B cell (primary cell): ENCODE measurements at regions not wholly inside any gene's neighbourhood (a gene's known extent, or its start where the extent isn't known, plus 50 kb on each side); places are given as distances from the start of the nearest gene placed in this dataset.

ENCODE experiments used
- ATAC-seq: fragments of 200-7000 bp; cut with Tn5 transposase; one replicate; pipeline ENCODE4 v1.10.0; 2021; ENCODE audit warnings: low read depth, mild to moderate bottlenecking, moderate number of reproducible peaks, moderate library complexity
- CTCF ChIA-PET: fragments of 350-600 bp; sonication (Branson Sonifier 250); formaldehyde crosslinking; loops from one replicate; lab custom pipeline; 2021; ENCODE audit warnings: antibody characterized with exemption, inconsistent platforms; lab: Charles Lee
- POLR2A ChIA-PET: fragments of 350-600 bp; sonication (Branson Sonifier 250); formaldehyde crosslinking; loops from one replicate; lab custom pipeline; 2021; ENCODE audit warnings: antibody characterized with exemption; lab: Charles Lee
- DNase-seq: peaks from one replicate; pipeline ENCODE4 v3.0.0; 2013
- H2AFZ ChIP-seq: 2 replicates; pipeline ENCODE4 v1.6.1; 2012; ENCODE audit warnings: mild to moderate bottlenecking, low read depth, low read length; ENCODE audit not compliant: insufficient read depth, poor library complexity, severe bottlenecking
- H3K27ac ChIP-seq, 2 donors: 1 replicate in 1 of 2; 2 replicates in 1 of 2; pipeline ENCODE4 v1.5.1; 2012 to 2013; ENCODE audit warnings: low read length in 2 of 2, mild to moderate bottlenecking in 2 of 2, moderate library complexity in 1 of 2
- H3K27me3 ChIP-seq, 4 experiments: fragments of 200-600 bp in 1 of 4; sonication (generic) in 1 of 4; replicated peaks in 1 of 4; 1 replicate in 2 of 4; 2 replicates in 2 of 4; pipeline versions ENCODE4 v1.6.1 to v1.7.0; 2013 to 2016; ENCODE audit warnings: low read length in 3 of 4, mild to moderate bottlenecking in 2 of 4, mixed read lengths in 1 of 4, moderate library complexity in 1 of 4; ENCODE audit not compliant: insufficient read depth in 4 of 4, control insufficient read depth in 3 of 4; ENCODE audit errors: control extremely low read depth in 1 of 4
- H3K36me3 ChIP-seq, 2 experiments: replicated peaks in 1 of 2; 1 replicate in 1 of 2; 2 replicates in 1 of 2; pipeline versions ENCODE4 v1.6.1 to v1.7.1; 2013; ENCODE audit warnings: low read length in 1 of 2; ENCODE audit not compliant: insufficient read depth in 2 of 2, control insufficient read depth in 1 of 2; ENCODE audit errors: control extremely low read depth in 1 of 2, extremely low read depth in 1 of 2
- H3K4me1 ChIP-seq, 2 donors: fragments of 200-600 bp in 1 of 2; sonication (generic) in 1 of 2; 1 replicate in 1 of 2; 2 replicates in 1 of 2; pipeline versions ENCODE4 v1.5.1 to v1.6.1; 2013 to 2017; ENCODE audit warnings: low read length in 2 of 2; ENCODE audit not compliant: control insufficient read depth in 2 of 2, insufficient read depth in 2 of 2
- H3K4me2 ChIP-seq: replicated peaks from 2 replicates; pipeline ENCODE3; 2012; ENCODE audit warnings: mild to moderate bottlenecking, low read depth, low read length; ENCODE audit not compliant: poor library complexity, severe bottlenecking
- H3K4me3 ChIP-seq, 5 experiments: fragments of 200-600 bp in 1 of 5; sonication (generic) in 1 of 5; 1 replicate in 3 of 5; 2 replicates in 2 of 5; pipeline versions ENCODE4 v1.5.1 to v1.7.0; 2011 to 2016; ENCODE audit warnings: low read length in 4 of 5, mild to moderate bottlenecking in 4 of 5, low read depth in 2 of 5, control low read depth in 1 of 5, moderate library complexity in 1 of 5; ENCODE audit not compliant: insufficient read depth in 1 of 5; ENCODE audit errors: control extremely low read depth in 1 of 5, extremely low read depth in 1 of 5
- H3K79me2 ChIP-seq: fragments of 200-600 bp; sonication (generic); one replicate; pipeline ENCODE4 v1.6.0; 2016; ENCODE audit warnings: low read length; ENCODE audit not compliant: control insufficient read depth, insufficient read depth
- H3K9ac ChIP-seq: fragments of 200-600 bp; sonication (generic); 2 replicates; pipeline ENCODE4 v1.6.1; 2017; ENCODE audit warnings: mild to moderate bottlenecking, low read length, moderate library complexity
- H3K9me3 ChIP-seq, 3 donors: one replicate each; pipeline versions ENCODE4 v1.6.1 to v1.7.1; 2013; ENCODE audit warnings: low read length in 2 of 3; ENCODE audit not compliant: control insufficient read depth in 2 of 3, insufficient read depth in 1 of 3; ENCODE audit errors: control extremely low read depth in 1 of 3
- H4K20me1 ChIP-seq: 2 replicates; pipeline ENCODE4 v1.6.0; 2012; ENCODE audit warnings: mild to moderate bottlenecking, low read length; ENCODE audit not compliant: insufficient read depth, control insufficient read depth, poor library complexity, severe bottlenecking
- H3K27ac Mint-ChIP-seq: one replicate; pipeline ENCODE4 v1.8.0; 2021; ENCODE audit warnings: mixed read lengths
- H3K27me3 Mint-ChIP-seq: one replicate; pipeline ENCODE4 v1.8.0; 2021; ENCODE audit warnings: mixed read lengths
- H3K4me1 Mint-ChIP-seq: one replicate; pipeline ENCODE4 v1.8.0; 2021; ENCODE audit warnings: mixed read lengths
- H3K4me3 Mint-ChIP-seq: one replicate; pipeline ENCODE4 v1.8.0; 2021; ENCODE audit warnings: mixed read lengths
- H3K9me3 Mint-ChIP-seq: one replicate; pipeline ENCODE4 v1.8.0; 2022; ENCODE audit warnings: mixed read lengths; ENCODE audit not compliant: insufficient read depth
- CTCF ChIP-seq: fragments of 200-600 bp; IDR thresholded peaks from one replicate; pipeline ENCODE4 v1.8.0; 2022; ENCODE audit warnings: antibody characterized with exemption, mild to moderate bottlenecking
- EZH2 ChIP-seq: IDR thresholded peaks from 2 replicates; pipeline ENCODE4 v1.6.1; 2012; ENCODE audit warnings: borderline replicate concordance, low read depth, mild to moderate bottlenecking, moderate library complexity, low read length; ENCODE audit not compliant: insufficient read depth, poor library complexity, severe bottlenecking
- WGBS: methylation state at CpG from one replicate; pipeline ENCODE4 v1.1.5; 2013; ENCODE audit warnings: missing lambda C conversion rate; ENCODE audit not compliant: insufficient coverage; 5-methylcytosine and 5-hydroxymethylcytosine counted together
- intact Hi-C: fragments of 100-400 bp; cut with micrococcal nuclease; formaldehyde crosslinking; loops from one replicate; pipeline ENCODE4 v1.10.0; 2022

GRCh38 chr3:72381584-72381983, 466.7 kb downstream of the SHQ1 start:
- peaks cover 59% of the 10 kb centered on the region for H3K79me2 ChIP-seq
- H3K4me2 ChIP-seq = no peak overlapping the region
- no peak overlapping the region for H3K4me3 Mint-ChIP-seq
- H3K4me1 ChIP-seq = peaks cover 8 to 16% of the 10 kb centered on the region in 2 donors
- no peak for DNase-seq
- H3K9me3 Mint-ChIP-seq = no peaks in the 10 kb centered on the region
- no peak for TF ChIP-seq EZH2
- no peaks in the 10 kb centered on the region for H3K27me3 ChIP-seq
- H4K20me1 ChIP-seq = peaks cover 71% of the 10 kb centered on the region
- intact Hi-C loops = no loop called here
- H3K36me3 ChIP-seq = peaks cover 5 to 20% of the 10 kb centered on the region in 2 experiments
- no peak for ATAC-seq
- H3K4me3 ChIP-seq = no peak overlapping the region
- no peak overlapping the region for H3K9ac ChIP-seq
- CTCF ChIA-PET = no interaction called here
- POLR2A ChIA-PET = no interaction called here
- 85% methylated on average over 5 of the region's 6 CpGs for WGBS
- H3K27me3 Mint-ChIP-seq = no peaks in the 10 kb centered on the region
- no peak overlapping the region for H3K27ac Mint-ChIP-seq
- no peak overlapping the region for H2AFZ ChIP-seq
- H3K9me3 ChIP-seq = no peaks in the 10 kb centered on the region
- H3K27ac ChIP-seq = no peak overlapping the region
- H3K4me1 Mint-ChIP-seq = peaks cover 76% of the 10 kb centered on the region

DNA sequence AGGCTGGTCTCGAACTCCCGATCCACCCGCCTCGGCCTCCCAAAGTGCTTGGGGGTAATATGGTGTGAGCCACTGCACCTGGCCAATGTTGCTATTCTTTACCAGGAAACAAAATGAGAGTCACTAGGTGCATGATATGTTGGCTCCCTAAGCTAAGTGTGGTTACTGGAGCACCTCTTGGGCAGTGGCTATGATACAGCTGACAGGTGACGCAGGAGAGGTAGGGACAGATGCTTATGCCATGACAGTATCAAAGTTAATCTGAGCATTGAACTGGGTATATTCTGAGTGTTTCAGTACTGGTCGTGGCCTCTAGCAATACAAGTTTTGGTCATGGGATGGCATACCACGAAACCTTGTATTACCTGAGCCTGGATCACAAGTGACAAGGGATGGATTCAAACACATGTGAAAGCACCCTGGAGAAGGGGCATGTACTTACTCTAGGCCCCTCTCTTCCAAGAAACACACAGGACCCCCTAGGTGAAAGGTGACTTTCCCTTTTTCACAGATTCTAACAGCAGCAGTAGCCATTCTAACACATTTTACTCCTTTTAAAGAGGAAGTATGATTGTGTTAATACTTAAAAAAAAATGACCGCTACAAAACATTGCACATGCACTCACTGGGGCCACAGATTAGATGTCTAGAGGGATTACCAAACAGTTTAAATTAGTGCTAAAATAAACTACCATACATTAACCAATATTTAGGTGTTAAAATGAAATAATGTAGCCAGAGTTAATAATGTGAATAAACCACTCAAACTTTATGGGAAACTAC, 467.3 kb downstream of the SHQ1 start:
- no peak for ATAC-seq

More for the DNA sequence above, 467.3 kb downstream of the SHQ1 start:
- peaks cover 64% of the 10 kb centered on the region for H4K20me1 ChIP-seq
- peaks cover 2 to 20% of the 10 kb centered on the region in 2 experiments for H3K36me3 ChIP-seq
- no peaks in the 10 kb centered on the region for H3K9me3 ChIP-seq
- no peak overlapping the region for H3K4me2 ChIP-seq
- POLR2A ChIA-PET = no interaction called here
- H2AFZ ChIP-seq = no peak overlapping the region
- H3K9me3 Mint-ChIP-seq = no peaks in the 10 kb centered on the region
- H3K4me1 ChIP-seq = peaks cover 8 to 17% of the 10 kb centered on the region in 2 donors
- CTCF ChIA-PET = no interaction called here
- no peak for DNase-seq
- H3K27ac ChIP-seq = no peak overlapping the region
- no peak for TF ChIP-seq CTCF
- no peak for TF ChIP-seq EZH2
- intact Hi-C loops = no loop called here
- H3K4me3 ChIP-seq = no peak overlapping the region
- H3K27me3 Mint-ChIP-seq = no peaks in the 10 kb centered on the region
- H3K79me2 ChIP-seq = peaks cover 52% of the 10 kb centered on the region
- 97% methylated on average over 7 of the region's 8 CpGs for WGBS
- no peak overlapping the region for H3K4me3 Mint-ChIP-seq
- no peak overlapping the region for H3K9ac ChIP-seq
- no peaks in the 10 kb centered on the region for H3K27me3 ChIP-seq
- no peak overlapping the region for H3K27ac Mint-ChIP-seq
- peaks cover 72% of the 10 kb centered on the region for H3K4me1 Mint-ChIP-seq
